ENCODE measurements at regions not wholly inside any gene's neighbourhood (a gene's known extent, or its start where the extent isn't known, plus 50 kb on each side); places are given as distances from the start of the nearest gene placed in this dataset.
A peak's percentile ranks its signal among the peaks of the same experiment; 100 is the strongest.

GRCh38 chr6:134647861-134648260, 302.0 kb downstream of the ALDH8A1 start:
- TF ChIP-seq CTCF (IDR thresholded peaks at IDR 0.05; ENCODE audit: low read depth, low read length), result no peak
- no peak overlapping the region for H3K4me3 ChIP-seq (ENCODE audit: low read depth, low read length)

GRCh38 chr6:134642819-134643218, 307.1 kb downstream of the ALDH8A1 start:
- TF ChIP-seq CTCF (IDR thresholded peaks at IDR 0.05; ENCODE audit: low read depth, low read length), result no peak
- H3K4me3 ChIP-seq (ENCODE audit: low read depth, low read length), result no peak overlapping the region

- no peak for TF ChIP-seq CTCF (IDR thresholded peaks at IDR 0.05; ENCODE audit: low read depth, low read length)
- H3K4me3 ChIP-seq (ENCODE audit: low read depth, low read length), result no peak overlapping the region
Observed at GRCh38 chr6:134642279-134642678, 307.6 kb downstream of the ALDH8A1 start.

GRCh38 chr6:134640975-134641429, 308.9 kb downstream of the ALDH8A1 start:
- peak; percentile 85 for TF ChIP-seq CTCF (IDR thresholded peaks at IDR 0.05; ENCODE audit: low read depth, low read length)
- H3K4me3 ChIP-seq (ENCODE audit: low read depth, low read length), result no peak overlapping the region

- H3K4me3 ChIP-seq (ENCODE audit: low read depth, low read length), result no peak overlapping the region
- TF ChIP-seq CTCF (IDR thresholded peaks at IDR 0.05; ENCODE audit: low read depth, low read length), result no peak
Observed at GRCh38 chr6:134640229-134640628, 309.7 kb downstream of the ALDH8A1 start.

GRCh38 chr6:134637847-134638437, 312.0 kb downstream of the ALDH8A1 start:
- H3K4me3 ChIP-seq (ENCODE audit: low read depth, low read length), result no peak overlapping the region
- TF ChIP-seq CTCF (IDR thresholded peaks at IDR 0.05; ENCODE audit: low read depth, low read length), result no peak

GRCh38 chr6:134637282-134637681, 312.6 kb downstream of the ALDH8A1 start:
- no peak for TF ChIP-seq CTCF (IDR thresholded peaks at IDR 0.05; ENCODE audit: low read depth, low read length)

More at GRCh38 chr6:134637282-134637681, 312.6 kb downstream of the ALDH8A1 start:
- H3K4me3 ChIP-seq (ENCODE audit: low read depth, low read length), result no peak overlapping the region
